GM12873 (cell line): ENCODE measurements at regions not wholly inside any gene's neighbourhood (a gene's known extent, or its start where the extent isn't known, plus 50 kb on each side); places are given as distances from the start of the nearest gene placed in this dataset.

ENCODE experiments used
- CTCF ChIP-seq: IDR thresholded peaks from 2 replicates; pipeline ENCODE4 v1.5.1; 2012; ENCODE audit warnings: low read depth, mild to moderate bottlenecking, moderate library complexity, low read length, control low read depth; ENCODE audit not compliant: insufficient read depth; ENCODE audit errors: missing control alignments

GRCh38 chr10:44668336-44668735 lies 242.8 kb upstream of the TMEM72 start:
- TF ChIP-seq CTCF = no peak

- no peak for TF ChIP-seq CTCF
Measured at GRCh38 chr10:44671319-44671718, 239.8 kb upstream of the TMEM72 start.

GRCh38 chr10:44673245-44673983 lies 237.7 kb upstream of the TMEM72 start:
- no peak for TF ChIP-seq CTCF

GRCh38 chr10:44674536-44675386 lies 236.4 kb upstream of the TMEM72 start:
- TF ChIP-seq CTCF = no peak

- no peak for TF ChIP-seq CTCF
Measured at GRCh38 chr10:44675387-44675874, 235.7 kb upstream of the TMEM72 start.

GRCh38 chr10:44680764-44681163 lies 230.4 kb upstream of the TMEM72 start:
- TF ChIP-seq CTCF = no peak

GRCh38 chr10:44682507-44682906 lies 228.6 kb upstream of the TMEM72 start:
- TF ChIP-seq CTCF = no peak
